Kidney (tissue), 13 donors: ENCODE measurements at regions not wholly inside any gene's neighbourhood (a gene's known extent, or its start where the extent isn't known, plus 50 kb on each side); places are given as distances from the start of the nearest gene placed in this dataset.
"Not testable (repeated sequence)": the region's sequence is repeated elsewhere in the genome, so short reads cannot be mapped to it uniquely, and the experiment has no call there.

Experiments
- DNase-seq, 5 donors: peaks; one replicate each; pipeline ENCODE4 v3.0.0-alpha.2; 2013 to 2020
- FAIRE-seq: peaks from 2 replicates; lab custom pipeline; 2012; peaks lifted over from hg19 to GRCh38; lab: Jason Lieb, UNC
- H3K27ac ChIP-seq, 2 donors: one replicate each; pipeline ENCODE4 v1.7.0; 2013; ENCODE audit warnings: low read depth in 2 of 2, low read length in 2 of 2, inconsistent platforms in 1 of 2
- H3K27me3 ChIP-seq: one replicate; pipeline ENCODE4 v1.7.1; 2013; ENCODE audit warnings: low read length, inconsistent platforms; ENCODE audit not compliant: control insufficient read depth, insufficient read depth
- H3K36me3 ChIP-seq, 3 donors: one replicate each; pipeline versions ENCODE4 v1.7.0 to v1.7.1; 2013; ENCODE audit warnings: low read length in 3 of 3, control low read depth in 1 of 3, inconsistent platforms in 1 of 3; ENCODE audit not compliant: insufficient read depth in 3 of 3, control insufficient read depth in 2 of 3
- H3K4me1 ChIP-seq, 3 donors: one replicate each; pipeline versions ENCODE4 v1.7.0 to v1.7.1; 2013; ENCODE audit warnings: low read length in 3 of 3, inconsistent platforms in 1 of 3, low read depth in 1 of 3; ENCODE audit not compliant: control insufficient read depth in 2 of 3, insufficient read depth in 2 of 3
- H3K4me3 ChIP-seq, 3 donors: one replicate each; pipeline versions ENCODE4 v1.7.0 to v1.8.1; 2013; ENCODE audit warnings: low read length in 3 of 3, control low read depth in 1 of 3, inconsistent platforms in 1 of 3
- H3K9ac ChIP-seq, 3 donors: one replicate each; pipeline versions ENCODE4 v1.7.0 to v1.7.1; 2013; ENCODE audit warnings: low read length in 3 of 3, control low read depth in 1 of 3, inconsistent platforms in 1 of 3
- H3K9me3 ChIP-seq, 3 donors: one replicate each; pipeline versions ENCODE4 v1.7.0 to v1.7.1; 2013; ENCODE audit warnings: low read length in 3 of 3, control low read depth in 1 of 3, inconsistent platforms in 1 of 3; ENCODE audit not compliant: control insufficient read depth in 2 of 3, insufficient read depth in 1 of 3
- intact Hi-C: fragments of 100-400 bp; cut with DNase I; formaldehyde crosslinking; loops from one replicate; pipeline ENCODE4 v1.11.1; 2022
- TF ChIP-seq, protein P1 (sequence below): IDR thresholded peaks from 3 replicates; pipeline ENCODE4 v1.5.1; 2012; ENCODE audit warnings: mild to moderate bottlenecking, moderate library complexity, borderline replicate concordance; ENCODE audit not compliant: insufficient read depth; ENCODE audit errors: extremely low read depth
- donor health status: control.
- donor health status: control.
- donor health status: control.
- donor health status: control.
- donor health status: control.
- donor health status: DM: yes; HTN: yes; CAD: no.
- donor health status: Normal renal cell carcinoma (clear cell type).

DNA sequence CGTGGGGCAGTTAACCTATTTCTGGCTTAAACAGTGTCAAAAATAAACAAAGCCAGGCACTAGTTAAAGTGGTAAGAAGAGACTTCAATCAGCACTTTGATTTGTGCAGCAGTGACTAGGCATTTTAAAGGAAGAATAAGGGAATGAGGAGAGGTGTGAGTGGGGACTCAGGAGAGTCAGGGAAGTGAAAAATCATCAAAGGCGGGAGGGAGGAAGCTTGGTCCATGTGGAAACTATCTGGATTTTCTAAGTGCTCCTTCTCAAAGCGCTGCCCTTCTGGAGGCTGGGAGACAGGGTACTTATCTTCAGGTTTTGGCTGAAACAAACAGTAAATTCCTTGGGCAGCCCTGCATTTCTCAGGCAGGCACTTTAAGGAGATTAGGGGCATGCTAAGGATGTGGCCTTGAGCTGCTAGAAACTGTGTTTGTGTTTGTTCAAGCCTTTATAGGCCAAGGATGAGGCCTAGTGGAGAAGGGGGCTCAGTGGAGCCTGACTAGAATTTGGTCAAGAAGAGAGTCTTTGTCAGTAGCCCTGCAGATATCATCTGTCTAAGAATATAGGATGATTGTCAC lies 486.5 kb downstream of the SIPA1L2 start:
- H3K9me3 ChIP-seq: peaks cover 0 to 4% (median 0%) of the 10 kb centered on the region in 3 donors
- FAIRE-seq (no peak), DNase-seq (no peak)
- no peak overlapping the region for H3K4me3 ChIP-seq
- no peak overlapping the region for H3K9ac ChIP-seq
- intact Hi-C loops: no loop called here
- H3K27me3 ChIP-seq: no peaks in the 10 kb centered on the region
- TF ChIP-seq, protein P1, sequence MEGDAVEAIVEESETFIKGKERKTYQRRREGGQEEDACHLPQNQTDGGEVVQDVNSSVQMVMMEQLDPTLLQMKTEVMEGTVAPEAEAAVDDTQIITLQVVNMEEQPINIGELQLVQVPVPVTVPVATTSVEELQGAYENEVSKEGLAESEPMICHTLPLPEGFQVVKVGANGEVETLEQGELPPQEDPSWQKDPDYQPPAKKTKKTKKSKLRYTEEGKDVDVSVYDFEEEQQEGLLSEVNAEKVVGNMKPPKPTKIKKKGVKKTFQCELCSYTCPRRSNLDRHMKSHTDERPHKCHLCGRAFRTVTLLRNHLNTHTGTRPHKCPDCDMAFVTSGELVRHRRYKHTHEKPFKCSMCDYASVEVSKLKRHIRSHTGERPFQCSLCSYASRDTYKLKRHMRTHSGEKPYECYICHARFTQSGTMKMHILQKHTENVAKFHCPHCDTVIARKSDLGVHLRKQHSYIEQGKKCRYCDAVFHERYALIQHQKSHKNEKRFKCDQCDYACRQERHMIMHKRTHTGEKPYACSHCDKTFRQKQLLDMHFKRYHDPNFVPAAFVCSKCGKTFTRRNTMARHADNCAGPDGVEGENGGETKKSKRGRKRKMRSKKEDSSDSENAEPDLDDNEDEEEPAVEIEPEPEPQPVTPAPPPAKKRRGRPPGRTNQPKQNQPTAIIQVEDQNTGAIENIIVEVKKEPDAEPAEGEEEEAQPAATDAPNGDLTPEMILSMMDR: no peak
- no peaks in the 10 kb centered on the region for H3K36me3 ChIP-seq
- H3K27ac ChIP-seq: no peak overlapping the region
- no peaks in the 10 kb centered on the region for H3K4me1 ChIP-seq

DNA sequence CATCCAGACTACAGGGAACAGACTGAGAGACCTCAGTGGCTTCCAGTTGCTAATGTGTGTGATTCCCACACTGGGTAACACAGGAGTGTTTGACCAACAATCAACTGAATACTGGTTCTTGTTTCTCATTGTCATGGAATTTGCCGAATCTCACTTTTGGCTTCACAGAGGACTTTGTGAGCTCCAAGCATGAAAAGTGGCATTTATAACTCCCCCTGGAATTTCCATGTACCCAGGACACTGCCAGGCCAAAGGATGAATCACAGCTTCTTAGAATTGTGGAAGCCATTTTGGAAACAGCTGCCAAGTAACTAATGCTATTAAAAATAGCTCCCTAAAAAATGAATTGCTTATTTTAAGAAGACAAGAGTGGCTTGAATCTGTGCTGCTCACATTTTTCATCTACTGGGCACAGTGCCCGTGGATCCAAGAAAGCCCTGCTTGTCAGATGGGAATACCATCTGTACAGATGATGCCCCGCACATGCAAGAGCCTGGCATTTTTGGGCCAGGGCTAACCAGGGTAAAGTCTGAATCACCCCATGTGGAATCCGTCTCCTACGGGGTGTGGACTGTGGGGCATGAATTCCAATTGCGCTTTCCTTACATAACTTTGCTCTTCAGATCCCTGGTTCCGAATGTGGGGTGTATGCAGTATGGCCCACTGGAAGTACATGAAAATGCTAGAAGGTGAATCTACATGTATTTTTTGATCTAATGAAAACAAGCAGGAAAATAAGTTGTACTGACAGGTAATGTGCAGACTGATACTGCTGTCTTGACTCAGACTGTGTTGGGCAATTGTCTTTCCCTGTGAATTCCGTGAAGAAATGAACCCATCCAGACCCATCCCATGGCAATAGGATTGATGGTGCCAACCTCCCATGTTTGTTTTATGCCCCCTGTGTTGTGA lies 487.3 kb downstream of the SIPA1L2 start:
- DNase-seq: peak in 1 of 5 donors; percentile 45
- FAIRE-seq: no peak

DNA sequence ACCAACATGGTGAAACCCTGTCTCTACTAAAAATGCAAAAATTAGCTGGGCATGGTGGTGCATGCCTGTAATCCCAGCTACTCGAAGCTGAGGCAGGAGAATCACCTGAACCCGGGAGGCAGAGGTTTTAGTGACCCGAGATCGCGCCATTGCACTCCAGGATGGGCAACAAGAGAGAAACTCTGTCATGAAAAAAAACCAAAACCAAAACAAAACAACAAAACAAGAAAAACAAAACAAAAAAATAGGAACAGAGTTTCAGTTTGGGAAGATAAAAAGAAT lies 488.8 kb downstream of the SIPA1L2 start:
- H3K9ac ChIP-seq, DNase-seq, H3K4me3 ChIP-seq, intact Hi-C loops, FAIRE-seq, H3K27me3 ChIP-seq, H3K9me3 ChIP-seq, H3K4me1 ChIP-seq, H3K27ac ChIP-seq, H3K36me3 ChIP-seq: not testable (repeated sequence)

More for the DNA sequence above, 487.3 kb downstream of the SIPA1L2 start:
- Histone ChIP-seq H3K27ac (no peak overlapping the region), H3K4me3 (no peak overlapping the region), H3K36me3 (no peaks in the 10 kb centered on the region), H3K4me1 (no peaks in the 10 kb centered on the region), H3K9ac (no peak overlapping the region), H3K27me3 (no peaks in the 10 kb centered on the region), H3K9me3 (peaks cover 0 to 4% (median 0%) of the 10 kb centered on the region in 3 donors)
- intact Hi-C loops: no loop called here
- TF ChIP-seq, protein P1: no peak

DNA sequence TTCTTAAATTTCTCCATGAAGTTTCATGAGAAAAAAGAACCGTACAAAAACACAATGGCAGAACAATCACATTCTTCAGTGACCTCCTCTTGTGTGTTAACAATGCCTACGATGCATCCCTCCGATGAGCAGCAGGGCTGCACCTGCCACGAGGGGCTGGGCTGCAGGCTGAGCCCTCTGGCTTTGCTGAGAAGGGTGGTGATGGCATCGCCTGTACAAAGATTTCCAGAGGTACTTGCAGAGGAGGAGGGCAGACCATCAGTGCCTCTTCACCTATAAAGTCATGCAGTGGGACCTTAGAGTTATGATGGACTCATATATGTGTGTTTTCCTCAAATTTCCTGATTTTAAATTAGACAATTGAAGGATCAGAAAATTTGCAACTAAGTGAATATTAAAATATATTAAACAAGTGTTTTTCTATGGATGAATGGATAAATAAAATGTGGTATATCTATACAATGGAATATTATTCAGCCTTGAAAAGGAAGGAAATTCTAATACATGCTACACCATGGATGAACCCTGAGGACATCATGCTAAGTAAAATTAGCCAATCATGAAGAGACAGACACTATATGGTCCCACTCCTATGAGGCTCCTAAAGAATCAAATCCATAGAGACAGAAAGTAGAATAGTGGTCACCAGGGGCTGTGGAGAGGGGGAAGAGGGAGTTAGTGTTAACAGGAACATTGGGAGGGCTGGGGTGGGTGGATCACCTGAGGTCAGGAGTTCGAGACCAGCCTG lies 489.3 kb downstream of the SIPA1L2 start:
- intact Hi-C loops: no loop called here
- Histone ChIP-seq H3K27me3 (no peaks in the 10 kb centered on the region), H3K27ac (no peak overlapping the region), H3K9me3 (peaks cover 0 to 4% (median 0%) of the 10 kb centered on the region in 3 donors), H3K9ac (no peak overlapping the region), H3K36me3 (no peaks in the 10 kb centered on the region), H3K4me1 (no peaks in the 10 kb centered on the region), H3K4me3 (no peak overlapping the region)
- no peak for FAIRE-seq
- TF ChIP-seq, protein P1: no peak
- no peak for DNase-seq
